Neural progenitor cell (in vitro differentiated cells): ENCODE measurements at regions not wholly inside any gene's neighbourhood (a gene's known extent, or its start where the extent isn't known, plus 50 kb on each side); places are given as distances from the start of the nearest gene placed in this dataset.

Experiments
- EZH2 ChIP-seq: fragments of 200-600 bp; sonication (generic); IDR thresholded peaks from 2 replicates; pipeline ENCODE4 v1.6.1; 2017; ENCODE audit warnings: antibody characterized with exemption, mild to moderate bottlenecking, moderate library complexity
- EZH2phosphoT487 ChIP-seq: fragments of 200-600 bp; sonication (generic); IDR thresholded peaks from 2 replicates; pipeline ENCODE4 v1.6.1; 2017; ENCODE audit warnings: antibody characterized with exemption
- TF ChIP-seq, protein P1 (sequence below): fragments of 200-600 bp; sonication (generic); IDR thresholded peaks from 2 replicates; pipeline ENCODE4 v1.5.1; 2017; ENCODE audit warnings: antibody characterized with exemption, mild to moderate bottlenecking

DNA sequence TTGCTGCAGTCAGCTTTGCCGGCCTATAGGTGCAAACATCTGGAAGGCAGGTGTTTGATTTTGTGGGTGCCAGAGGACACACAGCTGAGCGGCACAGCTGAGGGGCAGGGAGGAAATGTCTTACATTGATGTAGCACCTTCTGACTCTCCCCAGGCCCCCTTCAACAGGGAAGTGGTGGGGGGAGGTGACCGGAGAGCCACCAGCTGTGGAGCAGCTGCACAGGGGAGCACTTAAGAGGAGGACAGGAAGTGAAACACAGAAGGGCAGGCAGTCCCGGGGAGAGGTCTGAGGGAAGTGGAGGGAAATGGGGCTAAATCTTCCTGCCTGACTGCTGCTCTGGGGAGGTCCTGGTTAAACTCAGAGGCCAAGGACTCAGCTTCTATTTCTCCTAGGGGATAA is 409.1 kb downstream of the TNS1 start:
- TF ChIP-seq, protein P1, sequence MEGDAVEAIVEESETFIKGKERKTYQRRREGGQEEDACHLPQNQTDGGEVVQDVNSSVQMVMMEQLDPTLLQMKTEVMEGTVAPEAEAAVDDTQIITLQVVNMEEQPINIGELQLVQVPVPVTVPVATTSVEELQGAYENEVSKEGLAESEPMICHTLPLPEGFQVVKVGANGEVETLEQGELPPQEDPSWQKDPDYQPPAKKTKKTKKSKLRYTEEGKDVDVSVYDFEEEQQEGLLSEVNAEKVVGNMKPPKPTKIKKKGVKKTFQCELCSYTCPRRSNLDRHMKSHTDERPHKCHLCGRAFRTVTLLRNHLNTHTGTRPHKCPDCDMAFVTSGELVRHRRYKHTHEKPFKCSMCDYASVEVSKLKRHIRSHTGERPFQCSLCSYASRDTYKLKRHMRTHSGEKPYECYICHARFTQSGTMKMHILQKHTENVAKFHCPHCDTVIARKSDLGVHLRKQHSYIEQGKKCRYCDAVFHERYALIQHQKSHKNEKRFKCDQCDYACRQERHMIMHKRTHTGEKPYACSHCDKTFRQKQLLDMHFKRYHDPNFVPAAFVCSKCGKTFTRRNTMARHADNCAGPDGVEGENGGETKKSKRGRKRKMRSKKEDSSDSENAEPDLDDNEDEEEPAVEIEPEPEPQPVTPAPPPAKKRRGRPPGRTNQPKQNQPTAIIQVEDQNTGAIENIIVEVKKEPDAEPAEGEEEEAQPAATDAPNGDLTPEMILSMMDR = no peak
- no peak for TF ChIP-seq EZH2
- TF ChIP-seq EZH2phosphoT487 = no peak
